ENCODE measurements at regions not wholly inside any gene's neighbourhood (a gene's known extent, or its start where the extent isn't known, plus 50 kb on each side); places are given as distances from the start of the nearest gene placed in this dataset.

GRCh38 chr3:72219752-72220151 is 434.8 kb upstream of the PROK2 start:
- ATAC-seq (replicated peaks; ENCODE audit: extremely low read depth, poor library complexity, severe bottlenecking) = no peak

GRCh38 chr3:72217570-72217969 is 432.6 kb upstream of the PROK2 start:
- no peak for DNase-seq (ENCODE audit: low spot score in 2 of 2)
- no peak for ATAC-seq (replicated peaks; ENCODE audit: extremely low read depth, poor library complexity, severe bottlenecking)
- H3K4me1 Mint-ChIP-seq = no peaks in the 10 kb centered on the region
- H3K36me3 Mint-ChIP-seq (ENCODE audit: insufficient read depth) = no peaks in the 10 kb centered on the region
- no peak overlapping the region for H3K27ac Mint-ChIP-seq (ENCODE audit: low read depth)
- no peaks in the 10 kb centered on the region for H3K9me3 Mint-ChIP-seq
- no peaks in the 10 kb centered on the region for H3K27me3 Mint-ChIP-seq
- no peak overlapping the region for H3K4me3 Mint-ChIP-seq

More at GRCh38 chr3:72219752-72220151, 434.8 kb upstream of the PROK2 start:
- no peak for DNase-seq (ENCODE audit: low spot score in 2 of 2)
- Mint-ChIP-seq H3K27me3 (no peaks in the 10 kb centered on the region), H3K4me1 (no peaks in the 10 kb centered on the region), H3K27ac (ENCODE audit: low read depth) (no peak overlapping the region), H3K9me3 (peaks cover 5% of the 10 kb centered on the region), H3K36me3 (ENCODE audit: insufficient read depth) (no peaks in the 10 kb centered on the region), H3K4me3 (no peak overlapping the region)

- ATAC-seq (replicated peaks; ENCODE audit: extremely low read depth, poor library complexity, severe bottlenecking) (no peak), DNase-seq (ENCODE audit: low spot score in 2 of 2) (no peak)
- H3K36me3 Mint-ChIP-seq (ENCODE audit: insufficient read depth) = no peaks in the 10 kb centered on the region
- H3K27ac Mint-ChIP-seq (ENCODE audit: low read depth) = no peak overlapping the region
- H3K4me1 Mint-ChIP-seq = no peaks in the 10 kb centered on the region
- H3K4me3 Mint-ChIP-seq = no peak overlapping the region
- no peaks in the 10 kb centered on the region for H3K9me3 Mint-ChIP-seq
- H3K27me3 Mint-ChIP-seq = no peaks in the 10 kb centered on the region
These were observed 429.4 kb upstream of the PROK2 start for GRCh38 chr3:72214066-72214951.

GRCh38 chr3:72213296-72214065 is 428.5 kb upstream of the PROK2 start:
- Mint-ChIP-seq H3K4me1 (no peaks in the 10 kb centered on the region), H3K9me3 (no peaks in the 10 kb centered on the region), H3K27ac (ENCODE audit: low read depth) (no peak overlapping the region), H3K36me3 (ENCODE audit: insufficient read depth) (no peaks in the 10 kb centered on the region), H3K4me3 (no peak overlapping the region), H3K27me3 (no peaks in the 10 kb centered on the region)
- DNase-seq (ENCODE audit: low spot score in 2 of 2) (no peak), ATAC-seq (replicated peaks; ENCODE audit: extremely low read depth, poor library complexity, severe bottlenecking) (no peak)

- no peak overlapping the region for H3K4me3 Mint-ChIP-seq
- H3K36me3 Mint-ChIP-seq (ENCODE audit: insufficient read depth) = no peaks in the 10 kb centered on the region
- no peak for ATAC-seq (replicated peaks; ENCODE audit: extremely low read depth, poor library complexity, severe bottlenecking)
- H3K27ac Mint-ChIP-seq (ENCODE audit: low read depth) = no peak overlapping the region
- no peak for DNase-seq (ENCODE audit: low spot score in 2 of 2)
- no peaks in the 10 kb centered on the region for H3K9me3 Mint-ChIP-seq
- no peaks in the 10 kb centered on the region for H3K4me1 Mint-ChIP-seq
- H3K27me3 Mint-ChIP-seq = no peaks in the 10 kb centered on the region
These were observed 427.4 kb upstream of the PROK2 start for GRCh38 chr3:72212396-72212795.

- Mint-ChIP-seq H3K27ac (ENCODE audit: low read depth) (no peak overlapping the region), H3K36me3 (ENCODE audit: insufficient read depth) (no peaks in the 10 kb centered on the region), H3K4me1 (no peaks in the 10 kb centered on the region), H3K9me3 (no peaks in the 10 kb centered on the region), H3K4me3 (no peak overlapping the region), H3K27me3 (peaks cover 5% of the 10 kb centered on the region)
- ATAC-seq (replicated peaks; ENCODE audit: extremely low read depth, poor library complexity, severe bottlenecking) (no peak), DNase-seq (ENCODE audit: low spot score in 2 of 2) (no peak)
These were observed 425.3 kb upstream of the PROK2 start for GRCh38 chr3:72210261-72210660.

GRCh38 chr3:72205297-72205826 is 420.4 kb upstream of the PROK2 start:
- Mint-ChIP-seq H3K27me3 (peaks cover 33% of the 10 kb centered on the region), H3K4me3 (no peak overlapping the region), H3K9me3 (peaks cover 7% of the 10 kb centered on the region), H3K4me1 (no peaks in the 10 kb centered on the region), H3K27ac (ENCODE audit: low read depth) (no peak overlapping the region), H3K36me3 (ENCODE audit: insufficient read depth) (no peaks in the 10 kb centered on the region)
- ATAC-seq (replicated peaks; ENCODE audit: extremely low read depth, poor library complexity, severe bottlenecking) (no peak), DNase-seq (ENCODE audit: low spot score in 2 of 2) (no peak)

GRCh38 chr3:72204452-72204851 is 419.5 kb upstream of the PROK2 start:
- ATAC-seq (replicated peaks; ENCODE audit: extremely low read depth, poor library complexity, severe bottlenecking) = no peak
- H3K27ac Mint-ChIP-seq (ENCODE audit: low read depth) = no peak overlapping the region
- no peak for DNase-seq (ENCODE audit: low spot score in 2 of 2)
- peaks cover 38% of the 10 kb centered on the region for H3K27me3 Mint-ChIP-seq
- H3K4me3 Mint-ChIP-seq = no peak overlapping the region
- H3K36me3 Mint-ChIP-seq (ENCODE audit: insufficient read depth) = no peaks in the 10 kb centered on the region
- no peaks in the 10 kb centered on the region for H3K4me1 Mint-ChIP-seq
- peaks cover 7% of the 10 kb centered on the region for H3K9me3 Mint-ChIP-seq

GRCh38 chr3:72203613-72204349 is 418.8 kb upstream of the PROK2 start:
- H3K27ac Mint-ChIP-seq (ENCODE audit: low read depth) = no peak overlapping the region
- ATAC-seq (replicated peaks; ENCODE audit: extremely low read depth, poor library complexity, severe bottlenecking) = no peak
- no peak for DNase-seq (ENCODE audit: low spot score in 2 of 2)
- peaks cover 45% of the 10 kb centered on the region for H3K27me3 Mint-ChIP-seq
- no peak overlapping the region for H3K4me3 Mint-ChIP-seq
- H3K36me3 Mint-ChIP-seq (ENCODE audit: insufficient read depth) = no peaks in the 10 kb centered on the region
- no peaks in the 10 kb centered on the region for H3K4me1 Mint-ChIP-seq
- peaks cover 14% of the 10 kb centered on the region for H3K9me3 Mint-ChIP-seq

- no peak overlapping the region for H3K27ac Mint-ChIP-seq (ENCODE audit: low read depth)
These were observed 418.2 kb upstream of the PROK2 start for GRCh38 chr3:72203105-72203504.

GRCh38 chr3:72200332-72200731 is 415.4 kb upstream of the PROK2 start:
- no peaks in the 10 kb centered on the region for H3K4me1 Mint-ChIP-seq
- peaks cover 15% of the 10 kb centered on the region for H3K9me3 Mint-ChIP-seq
- ATAC-seq (replicated peaks; ENCODE audit: extremely low read depth, poor library complexity, severe bottlenecking) (no peak), DNase-seq (ENCODE audit: low spot score in 2 of 2) (no peak)
- H3K4me3 Mint-ChIP-seq = no peak overlapping the region
- H3K36me3 Mint-ChIP-seq (ENCODE audit: insufficient read depth) = no peaks in the 10 kb centered on the region
- H3K27ac Mint-ChIP-seq (ENCODE audit: low read depth) = no peak overlapping the region
- H3K27me3 Mint-ChIP-seq = peaks cover 42% of the 10 kb centered on the region

More at GRCh38 chr3:72203105-72203504, 418.2 kb upstream of the PROK2 start:
- H3K4me3 Mint-ChIP-seq = no peak overlapping the region
- ATAC-seq (replicated peaks; ENCODE audit: extremely low read depth, poor library complexity, severe bottlenecking) (no peak), DNase-seq (ENCODE audit: low spot score in 2 of 2) (no peak)
- no peaks in the 10 kb centered on the region for H3K36me3 Mint-ChIP-seq (ENCODE audit: insufficient read depth)
- peaks cover 46% of the 10 kb centered on the region for H3K27me3 Mint-ChIP-seq
- no peaks in the 10 kb centered on the region for H3K4me1 Mint-ChIP-seq
- H3K9me3 Mint-ChIP-seq = peaks cover 15% of the 10 kb centered on the region

- DNase-seq (ENCODE audit: low spot score in 2 of 2) = no peak
- Mint-ChIP-seq H3K4me1 (no peaks in the 10 kb centered on the region), H3K9me3 (peaks cover 15% of the 10 kb centered on the region), H3K27ac (ENCODE audit: low read depth) (no peak overlapping the region), H3K27me3 (peaks cover 34% of the 10 kb centered on the region), H3K36me3 (ENCODE audit: insufficient read depth) (no peaks in the 10 kb centered on the region), H3K4me3 (no peak overlapping the region)
- ATAC-seq (replicated peaks; ENCODE audit: extremely low read depth, poor library complexity, severe bottlenecking) = no peak
These were observed 414.6 kb upstream of the PROK2 start for GRCh38 chr3:72199530-72199929.

Measured in central memory CD8-positive, alpha-beta T cell (primary cell).